H1 (cell line): ENCODE measurements at regions not wholly inside any gene's neighbourhood (a gene's known extent, or its start where the extent isn't known, plus 50 kb on each side); places are given as distances from the start of the nearest gene placed in this dataset.

Source experiments
- CTCF ChIA-PET: fragments of 300-600 bp; sonication (Branson Sonifier 250); formaldehyde crosslinking; loops from one replicate; lab custom pipeline; 2021; ENCODE audit not compliant: partially characterized antibody; lab: Charles Lee
- POLR2A ChIA-PET: fragments of 300-600 bp; sonication (Branson Sonifier 250); formaldehyde crosslinking; loops from one replicate; lab custom pipeline; 2021; ENCODE audit warnings: inconsistent platforms; ENCODE audit not compliant: partially characterized antibody; lab: Charles Lee
- DNase-seq, 2 experiments: peaks; one replicate each; pipeline versions ENCODE4 v3.0.0 to v3.0.0-alpha.2; 2010 to 2022; ENCODE audit warnings: low spot score in 2 of 2, low read depth in 1 of 2, mixed read lengths in 1 of 2
- FAIRE-seq: peaks from 2 replicates; lab custom pipeline; 2011; peaks lifted over from hg19 to GRCh38; lab: Jason Lieb, UNC
- H2AFZ ChIP-seq: 2 replicates; pipeline ENCODE4 v1.8.1; 2012; ENCODE audit warnings: low read length, inconsistent platforms
- H2AK5ac ChIP-seq: 2 replicates; pipeline ENCODE4 v1.6.1; 2013; ENCODE audit warnings: low read depth, low read length
- H2BK120ac ChIP-seq: replicated peaks from 2 replicates; pipeline ENCODE3; 2013; ENCODE audit warnings: low read depth, low read length, inconsistent platforms
- H2BK12ac ChIP-seq: 2 replicates; pipeline ENCODE4 v1.6.1; 2013; ENCODE audit warnings: low read depth, low read length
- H2BK15ac ChIP-seq: 2 replicates; pipeline ENCODE4 v1.6.1; 2013; ENCODE audit warnings: low read length
- H2BK20ac ChIP-seq: 2 replicates; pipeline ENCODE4 v1.6.1; 2013; ENCODE audit warnings: low read length
- H2BK5ac ChIP-seq: 2 replicates; pipeline ENCODE4 v1.6.1; 2013; ENCODE audit warnings: low read depth, low read length
- H3K14ac ChIP-seq: 2 replicates; pipeline ENCODE4 v1.6.1; 2013; ENCODE audit warnings: inconsistent platforms; ENCODE audit not compliant: insufficient read length
- H3K18ac ChIP-seq: 2 replicates; pipeline ENCODE4 v1.6.1; 2013; ENCODE audit warnings: low read length; ENCODE audit errors: extremely low read depth
- H3K23ac ChIP-seq: 2 replicates; pipeline ENCODE4 v1.6.1; 2013; ENCODE audit warnings: inconsistent platforms; ENCODE audit not compliant: insufficient read length
- H3K23me2 ChIP-seq: 2 replicates; pipeline ENCODE4 v1.6.1; 2013; ENCODE audit warnings: low read depth, low read length
- H3K27ac ChIP-seq: 2 replicates; pipeline ENCODE4 v1.6.1; 2011; ENCODE audit warnings: low read depth, low read length, inconsistent platforms
- H3K27me3 ChIP-seq, 4 experiments: replicated peaks in 1 of 4; 1 replicate in 1 of 4; 2 replicates in 3 of 4; pipeline versions ENCODE4 v1.6.1 to v1.8.1; 2011 to 2013; ENCODE audit warnings: low read length in 3 of 4, mild to moderate bottlenecking in 3 of 4, inconsistent platforms in 2 of 4, mixed read lengths in 2 of 4, moderate library complexity in 1 of 4; ENCODE audit not compliant: control insufficient read depth in 3 of 4, insufficient read depth in 3 of 4; ENCODE audit errors: extremely low read depth in 1 of 4
- H3K36me3 ChIP-seq, 4 experiments: 2 replicates each; pipeline versions ENCODE4 v1.6.1 to v1.8.1; 2011 to 2013; ENCODE audit warnings: mild to moderate bottlenecking in 4 of 4, low read length in 3 of 4, moderate library complexity in 2 of 4, control low read depth in 1 of 4, inconsistent platforms in 1 of 4; ENCODE audit not compliant: insufficient read depth in 4 of 4, control insufficient read depth in 2 of 4
- H3K4ac ChIP-seq: replicated peaks from 2 replicates; pipeline ENCODE3; 2013; ENCODE audit warnings: low read length, low read depth, mixed read lengths, inconsistent platforms; ENCODE audit not compliant: insufficient read length
- H3K4me1 ChIP-seq, 4 experiments: replicated peaks in 1 of 4; 1 replicate in 1 of 4; 2 replicates in 3 of 4; pipeline versions ENCODE4 v1.6.1 to v1.8.1; 2011 to 2013; ENCODE audit warnings: low read length in 3 of 4, inconsistent platforms in 2 of 4, mixed read lengths in 1 of 4; ENCODE audit not compliant: insufficient read depth in 4 of 4, control insufficient read depth in 3 of 4
- H3K4me2 ChIP-seq, 2 experiments: 2 replicates each; pipeline versions ENCODE4 v1.6.1 to v1.8.1; 2011 to 2013; ENCODE audit warnings: low read depth in 2 of 2, low read length in 2 of 2, control low read depth in 1 of 2, inconsistent platforms in 1 of 2, mild to moderate bottlenecking in 1 of 2; ENCODE audit not compliant: insufficient read depth in 1 of 2
- H3K4me3 ChIP-seq, 4 experiments: fragments of 200-600, 300-600 bp in 1 of 4; sonication (generic), shearing (Covaris generic), sonication (Bioruptor Twin) in 1 of 4; 2 replicates each; pipeline versions ENCODE4 v1.5.1 to v1.8.1; 2011 to 2016; ENCODE audit warnings: low read length in 4 of 4, low read depth in 3 of 4, control low read depth in 2 of 4, inconsistent platforms in 2 of 4, mild to moderate bottlenecking in 2 of 4, mixed read lengths in 1 of 4, moderate library complexity in 1 of 4; ENCODE audit not compliant: insufficient read depth in 2 of 4; ENCODE audit errors: extremely low read depth in 1 of 4
- H3K56ac ChIP-seq: replicated peaks from 2 replicates; pipeline ENCODE3; 2013; ENCODE audit warnings: low read depth, mild to moderate bottlenecking, mixed read lengths, low read length, inconsistent platforms; ENCODE audit not compliant: insufficient read length
- H3K79me1 ChIP-seq: 2 replicates; pipeline ENCODE4 v1.6.1; 2013; ENCODE audit warnings: low read depth, low read length, control low read depth
- H3K79me2 ChIP-seq, 2 experiments: 2 replicates each; pipeline versions ENCODE4 v1.6.1 to v1.8.1; 2012 to 2013; ENCODE audit warnings: low read length in 2 of 2, mild to moderate bottlenecking in 2 of 2, inconsistent platforms in 1 of 2; ENCODE audit not compliant: insufficient read depth in 2 of 2, control insufficient read depth in 1 of 2
- H3K9ac ChIP-seq, 4 experiments: replicated peaks in 1 of 4; 1 replicate in 1 of 4; 2 replicates in 3 of 4; pipeline versions ENCODE4 v1.6.1 to v1.8.1; 2011 to 2013; ENCODE audit warnings: low read depth in 3 of 4, low read length in 3 of 4, control low read depth in 2 of 4, mild to moderate bottlenecking in 2 of 4, moderate library complexity in 2 of 4, inconsistent platforms in 1 of 4; ENCODE audit errors: extremely low read depth in 1 of 4
- H3K9me3 ChIP-seq, 2 experiments: 2 replicates each; pipeline versions ENCODE4 v1.6.1 to v1.8.1; 2012 to 2013; ENCODE audit warnings: mild to moderate bottlenecking in 2 of 2, moderate library complexity in 2 of 2, control low read depth in 1 of 2, inconsistent platforms in 1 of 2, low read depth in 1 of 2, low read length in 1 of 2, mixed read lengths in 1 of 2; ENCODE audit not compliant: insufficient read depth in 2 of 2
- H4K20me1 ChIP-seq, 2 experiments: replicated peaks in 1 of 2; 2 replicates each; pipeline versions ENCODE3 to v1.8.1; 2011 to 2013; ENCODE audit warnings: inconsistent platforms in 2 of 2, low read length in 2 of 2, mild to moderate bottlenecking in 1 of 2; ENCODE audit not compliant: insufficient read depth in 2 of 2, control insufficient read depth in 1 of 2
- H4K5ac ChIP-seq: 2 replicates; pipeline ENCODE4 v1.6.1; 2013; ENCODE audit warnings: low read length, low read depth, mixed read lengths, inconsistent platforms; ENCODE audit not compliant: insufficient read length
- H4K8ac ChIP-seq: 2 replicates; pipeline ENCODE4 v1.8.0; 2013; ENCODE audit warnings: mild to moderate bottlenecking, moderate library complexity, low read length, inconsistent platforms; ENCODE audit not compliant: insufficient read depth; ENCODE audit errors: extremely low read depth
- H4K91ac ChIP-seq: replicated peaks from 2 replicates; pipeline ENCODE3; 2013; ENCODE audit warnings: low read length, mixed read lengths, inconsistent platforms; ENCODE audit not compliant: insufficient read length
- NANOG ChIP-seq: IDR thresholded peaks from 2 replicates; pipeline ENCODE4 v1.6.1; 2011; ENCODE audit warnings: low read length, low read depth, mild to moderate bottlenecking, inconsistent platforms; ENCODE audit not compliant: insufficient read depth, poor library complexity, severe bottlenecking
- POLR2AphosphoS5 ChIP-seq: IDR thresholded peaks from 2 replicates; pipeline ENCODE4 v1.6.1; 2011; ENCODE audit warnings: low read depth, low read length
- RAD21 ChIP-seq, 2 experiments: IDR thresholded peaks in 1 of 2; conservative IDR thresholded peaks in 1 of 2; 2 replicates each; pipeline ENCODE4 v1.6.1; 2011; ENCODE audit warnings: low read depth in 2 of 2, low read length in 2 of 2, improper control_type of control experiment in 1 of 2, inconsistent platforms in 1 of 2, mild to moderate bottlenecking in 1 of 2, moderate library complexity in 1 of 2
- SP1 ChIP-seq: IDR thresholded peaks from 2 replicates; pipeline ENCODE4 v1.6.1; 2011; ENCODE audit warnings: low read depth, low read length
- WGBS, 2 experiments: shearing (Covaris generic) in 1 of 2; methylation state at CpG; one replicate each; pipeline versions ENCODE4 v1.1.6 to v1.1.7; 2013 to 2015; ENCODE audit warnings: low lambda C conversion rate in 2 of 2, mixed read lengths in 2 of 2, inconsistent platforms in 1 of 2, low coverage in 1 of 2, missing lambda C conversion rate in 1 of 2; ENCODE audit not compliant: insufficient replicate concordance in 2 of 2, insufficient coverage in 1 of 2, insufficient read length in 1 of 2; ENCODE audit errors: extremely low coverage in 1 of 2, missing lambda C conversion rate in 1 of 2; 5-methylcytosine and 5-hydroxymethylcytosine counted together
- TF ChIP-seq, protein P1 (sequence below): IDR thresholded peaks from 2 replicates; pipeline ENCODE4 v1.6.1; 2012; ENCODE audit warnings: inconsistent platforms

DNA sequence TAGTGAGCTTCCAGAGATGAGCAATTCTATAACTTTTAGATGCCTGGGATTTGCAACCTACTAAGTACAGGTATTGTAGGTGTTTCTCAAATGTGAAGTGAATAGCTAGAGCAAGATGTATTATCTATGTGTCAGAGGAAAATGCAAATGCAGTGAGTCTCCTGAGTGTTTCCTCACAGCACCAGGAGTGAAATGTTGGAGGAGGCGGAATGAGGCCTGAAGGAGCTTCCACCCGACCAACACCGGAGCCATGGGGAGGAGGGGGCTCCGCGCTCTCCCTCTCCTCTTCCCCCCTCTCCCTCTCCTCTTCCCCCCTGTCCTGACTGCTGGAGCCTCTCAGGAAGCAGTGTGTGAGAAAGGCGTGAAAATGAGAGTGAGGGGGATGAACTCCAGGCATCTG lies 79.9 kb upstream of the RNF32 start:
- H3K4ac ChIP-seq = no peak overlapping the region
- no peak overlapping the region for H3K27ac ChIP-seq
- FAIRE-seq (no peak), DNase-seq (no peak)
- H3K36me3 ChIP-seq = no peaks in the 10 kb centered on the region
- H3K79me2 ChIP-seq = no peaks in the 10 kb centered on the region
- H3K4me2 ChIP-seq = no peak overlapping the region
- H2BK20ac ChIP-seq = no peak overlapping the region
- H4K8ac ChIP-seq = no peak overlapping the region
- no peaks in the 10 kb centered on the region for H3K23me2 ChIP-seq
- H3K79me1 ChIP-seq = no peaks in the 10 kb centered on the region
- peaks cover 0 to 2% (median under 1%) of the 10 kb centered on the region in 4 experiments; a peak in 3 of 7 replicates for H3K4me1 ChIP-seq
- H2BK5ac ChIP-seq = no peak overlapping the region
- no peak overlapping the region for H2AK5ac ChIP-seq
- H2BK12ac ChIP-seq = no peak overlapping the region
- H4K5ac ChIP-seq = no peak overlapping the region
- H3K14ac ChIP-seq = no peak overlapping the region
- H4K91ac ChIP-seq = no peak overlapping the region
- H3K56ac ChIP-seq = no peak overlapping the region
- H3K9me3 ChIP-seq = peaks cover 5 to 11% of the 10 kb centered on the region in 2 experiments; a peak in 2 of 4 replicates
- TF ChIP-seq RAD21 (IDR thresholded peaks at IDR 0.05 in 1 of 2, conservative IDR thresholded peaks at IDR 0.05 in 1 of 2; ENCODE audit: low read depth in 2 of 2, low read length in 2 of 2) (no peak), NANOG (no peak), POLR2AphosphoS5 (no peak), SP1 (no peak)
- TF ChIP-seq, protein P1, sequence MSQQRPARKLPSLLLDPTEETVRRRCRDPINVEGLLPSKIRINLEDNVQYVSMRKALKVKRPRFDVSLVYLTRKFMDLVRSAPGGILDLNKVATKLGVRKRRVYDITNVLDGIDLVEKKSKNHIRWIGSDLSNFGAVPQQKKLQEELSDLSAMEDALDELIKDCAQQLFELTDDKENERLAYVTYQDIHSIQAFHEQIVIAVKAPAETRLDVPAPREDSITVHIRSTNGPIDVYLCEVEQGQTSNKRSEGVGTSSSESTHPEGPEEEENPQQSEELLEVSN = no peak
- no peak overlapping the region for H3K9ac ChIP-seq
- no peaks in the 10 kb centered on the region for H4K20me1 ChIP-seq
- no peak overlapping the region for H3K18ac ChIP-seq
- ChIA-PET POLR2A (no interaction called here), CTCF (interaction anchor here (0.7 to 3.9 kb wide), 17 partner anchors 8 to 265 kb away, joined by 3 to 20 read pairs (median 3); no protein-coding TSS in a partner anchor)
- 79% methylated on average over 4 of the region's 6 CpGs; no CpG with 5 or more reads in 1 of the 2 experiments for WGBS, 2 experiments
- H3K27me3 ChIP-seq = no peaks in the 10 kb centered on the region
- H2AFZ ChIP-seq = no peak overlapping the region
- H2BK15ac ChIP-seq = no peak overlapping the region
- H3K4me3 ChIP-seq = no peak overlapping the region
- H2BK120ac ChIP-seq = no peak overlapping the region
- H3K23ac ChIP-seq = no peak overlapping the region
